Right lobe of liver (tissue), 6 donors: ENCODE measurements at regions not wholly inside any gene's neighbourhood (a gene's known extent, or its start where the extent isn't known, plus 50 kb on each side); places are given as distances from the start of the nearest gene placed in this dataset.

Experiments used
- ATAC-seq, 4 donors: fragments of 200-7000 bp; cut with Tn5 transposase; one replicate each; pipeline ENCODE4 v1.9.1; 2020; ENCODE audit warnings: mild to moderate bottlenecking in 4 of 4, moderate library complexity in 4 of 4
- DNase-seq, 3 donors: peaks; one replicate each; pipeline ENCODE4 v3.0.0-alpha.2; 2020
- H3K27ac ChIP-seq, 3 donors: fragments of 200-600 bp; one replicate each; pipeline ENCODE4 v1.8.0; 2022
- H3K27me3 ChIP-seq, 2 donors: fragments of 200-600 bp; one replicate each; pipeline ENCODE4 v1.8.0; 2022
- H3K36me3 ChIP-seq, 4 donors: fragments of 200-600 bp; sonication (generic) in 1 of 4; one replicate each; pipeline versions ENCODE4 v1.5.1 to v1.8.0; 2017 to 2022; ENCODE audit warnings: control low read depth in 1 of 4
- H3K4me1 ChIP-seq, 4 donors: fragments of 200-600 bp; sonication (generic) in 1 of 4; one replicate each; pipeline versions ENCODE4 v1.5.1 to v1.8.0; 2017 to 2022; ENCODE audit warnings: control low read depth in 1 of 4
- H3K4me3 ChIP-seq, 3 donors: fragments of 200-600 bp; one replicate each; pipeline ENCODE4 v1.8.0; 2022
- H3K9me3 ChIP-seq, 4 donors: fragments of 200-600 bp; sonication (generic) in 1 of 4; one replicate each; pipeline versions ENCODE4 v1.5.1 to v1.8.0; 2017 to 2022; ENCODE audit warnings: control low read depth in 1 of 4
- CTCF ChIP-seq, 4 donors: fragments of 200-600 bp in 3 of 4; fragments of 450-650 bp in 1 of 4; IDR thresholded peaks; one replicate each; pipeline versions ENCODE4 v1.5.1 to v1.8.0; 2016 to 2022; ENCODE audit warnings: antibody characterized with exemption in 4 of 4, mild to moderate bottlenecking in 2 of 4
- POLR2A ChIP-seq: fragments of 450-650 bp; IDR thresholded peaks from one replicate; pipeline ENCODE4 v1.6.1; 2017; ENCODE audit warnings: antibody characterized with exemption, mild to moderate bottlenecking
- WGBS: methylation state at CpG from one replicate; pipeline ENCODE4 v1.1.6; 2018; ENCODE audit warnings: low coverage, low lambda C conversion rate; ENCODE audit not compliant: insufficient coverage; ENCODE audit errors: missing lambda C conversion rate; 5-methylcytosine and 5-hydroxymethylcytosine counted together
- intact Hi-C, 2 donors: fragments of 100-400 bp; cut with DNase I; formaldehyde crosslinking; loops; one replicate each; pipeline versions ENCODE4 v1.11.2 to v1.14.1; 2022
- donor health status: DM: no; HTN: yes; CAD: no.
- donor health status: DM: no; HTN: no; CAD: no.
- donor health status: DM: no; HTN: no; CAD: no.
- donor health status: DM: no; HTN: yes; CAD: no.
- donor health status: DM: no; HTN: yes; CAD: no.

- H3K9me3 ChIP-seq, result no peaks in the 10 kb centered on the region
- no peak overlapping the region for H3K27ac ChIP-seq
- no peak for ATAC-seq
- H3K4me3 ChIP-seq, result no peak overlapping the region
- H3K27me3 ChIP-seq, result no peaks in the 10 kb centered on the region
- no peak for DNase-seq
- H3K36me3 ChIP-seq, result no peaks in the 10 kb centered on the region
- intact Hi-C loops, result no loop called here
- WGBS, result 19% methylated on average over 2 of the region's 2 CpGs
- no peaks in the 10 kb centered on the region for H3K4me1 ChIP-seq
- no peak for TF ChIP-seq POLR2A
- TF ChIP-seq CTCF (IDR thresholded peaks at IDR 0.05), result no peak
Measured at GRCh38 chr1:60558236-60558635, 484.7 kb upstream of the C1orf87 start.

- TF ChIP-seq CTCF (IDR thresholded peaks at IDR 0.05) (no peak), POLR2A (no peak)
- DNase-seq (no peak), ATAC-seq (no peak)
- Histone ChIP-seq H3K27me3 (no peaks in the 10 kb centered on the region), H3K36me3 (no peaks in the 10 kb centered on the region), H3K9me3 (no peaks in the 10 kb centered on the region), H3K4me1 (no peaks in the 10 kb centered on the region), H3K27ac (no peak overlapping the region), H3K4me3 (no peak overlapping the region)
- intact Hi-C loops, result no loop called here
- 69% methylated on average over 2 of the region's 2 CpGs for WGBS
Measured at GRCh38 chr1:60553730-60554129, 480.2 kb upstream of the C1orf87 start.

GRCh38 chr1:60547821-60548220, 474.3 kb upstream of the C1orf87 start:
- 94% methylated on average over 2 of the region's 4 CpGs for WGBS
- ATAC-seq (no peak), DNase-seq (no peak)
- no peak for TF ChIP-seq POLR2A
- no peak for TF ChIP-seq CTCF (IDR thresholded peaks at IDR 0.05)
- Histone ChIP-seq H3K27ac (no peak overlapping the region), H3K9me3 (no peaks in the 10 kb centered on the region), H3K27me3 (no peaks in the 10 kb centered on the region), H3K4me1 (no peaks in the 10 kb centered on the region), H3K36me3 (no peaks in the 10 kb centered on the region), H3K4me3 (no peak overlapping the region)
- intact Hi-C loops, result no loop called here

GRCh38 chr1:60541831-60542532, 468.4 kb upstream of the C1orf87 start:
- no peaks in the 10 kb centered on the region for H3K4me1 ChIP-seq
- TF ChIP-seq CTCF (IDR thresholded peaks at IDR 0.05) (no peak), POLR2A (no peak)
- H3K27me3 ChIP-seq, result no peaks in the 10 kb centered on the region
- DNase-seq (no peak), ATAC-seq (no peak)
- intact Hi-C loops, result no loop called here
- no peak overlapping the region for H3K4me3 ChIP-seq
- no peaks in the 10 kb centered on the region for H3K9me3 ChIP-seq
- no peak overlapping the region for H3K27ac ChIP-seq
- no peaks in the 10 kb centered on the region for H3K36me3 ChIP-seq
- WGBS, result 42% methylated on average over 1 of the region's 2 CpGs
